ENCODE measurements at regions not wholly inside any gene's neighbourhood (a gene's known extent, or its start where the extent isn't known, plus 50 kb on each side); places are given as distances from the start of the nearest gene placed in this dataset.
"Not testable (repeated sequence)": the region's sequence is repeated elsewhere in the genome, so short reads cannot be mapped to it uniquely, and the experiment has no call there.

DNA sequence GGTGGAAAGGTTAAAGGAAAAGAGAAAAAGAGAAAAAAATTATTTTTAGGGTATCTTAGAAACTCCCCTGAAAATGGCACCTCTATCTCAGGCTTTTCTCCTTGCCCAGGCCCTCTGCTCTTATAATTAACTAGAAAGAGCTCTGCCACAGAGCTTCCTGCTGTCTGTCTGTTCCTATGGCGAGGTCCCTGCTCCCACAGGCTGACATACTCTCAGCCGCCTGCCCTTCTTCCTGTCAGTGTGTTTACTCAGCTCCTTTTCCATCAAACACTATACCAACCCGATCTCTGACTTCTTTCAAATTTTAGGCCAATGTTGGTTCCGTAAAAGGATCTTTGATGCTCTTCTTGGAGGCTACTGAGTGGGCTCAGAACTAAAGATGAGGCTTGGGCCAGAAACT, 482.6 kb downstream of the DMAC1 start:
- Histone ChIP-seq H3K4me3 (no peak overlapping the region), H3K4me1 (no peaks in the 10 kb centered on the region), H3K27ac (no peak overlapping the region), H3K9me3 (peaks cover 9% of the 10 kb centered on the region), H3K36me3 (no peaks in the 10 kb centered on the region), H3K27me3 (no peaks in the 10 kb centered on the region)
- 70% methylated on average over 4 of the region's 4 CpGs for WGBS
- no peak for DNase-seq (ENCODE audit: low spot score in 2 of 2)
- TF ChIP-seq POLR2A (IDR thresholded peaks at IDR 0.05) (no peak), EP300 (IDR thresholded peaks at IDR 0.05) (no peak), POLR2AphosphoS5 (IDR thresholded peaks at IDR 0.05) (no peak)
- TF ChIP-seq, protein P1, sequence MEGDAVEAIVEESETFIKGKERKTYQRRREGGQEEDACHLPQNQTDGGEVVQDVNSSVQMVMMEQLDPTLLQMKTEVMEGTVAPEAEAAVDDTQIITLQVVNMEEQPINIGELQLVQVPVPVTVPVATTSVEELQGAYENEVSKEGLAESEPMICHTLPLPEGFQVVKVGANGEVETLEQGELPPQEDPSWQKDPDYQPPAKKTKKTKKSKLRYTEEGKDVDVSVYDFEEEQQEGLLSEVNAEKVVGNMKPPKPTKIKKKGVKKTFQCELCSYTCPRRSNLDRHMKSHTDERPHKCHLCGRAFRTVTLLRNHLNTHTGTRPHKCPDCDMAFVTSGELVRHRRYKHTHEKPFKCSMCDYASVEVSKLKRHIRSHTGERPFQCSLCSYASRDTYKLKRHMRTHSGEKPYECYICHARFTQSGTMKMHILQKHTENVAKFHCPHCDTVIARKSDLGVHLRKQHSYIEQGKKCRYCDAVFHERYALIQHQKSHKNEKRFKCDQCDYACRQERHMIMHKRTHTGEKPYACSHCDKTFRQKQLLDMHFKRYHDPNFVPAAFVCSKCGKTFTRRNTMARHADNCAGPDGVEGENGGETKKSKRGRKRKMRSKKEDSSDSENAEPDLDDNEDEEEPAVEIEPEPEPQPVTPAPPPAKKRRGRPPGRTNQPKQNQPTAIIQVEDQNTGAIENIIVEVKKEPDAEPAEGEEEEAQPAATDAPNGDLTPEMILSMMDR (IDR thresholded peaks at IDR 0.05) = no peak

DNA sequence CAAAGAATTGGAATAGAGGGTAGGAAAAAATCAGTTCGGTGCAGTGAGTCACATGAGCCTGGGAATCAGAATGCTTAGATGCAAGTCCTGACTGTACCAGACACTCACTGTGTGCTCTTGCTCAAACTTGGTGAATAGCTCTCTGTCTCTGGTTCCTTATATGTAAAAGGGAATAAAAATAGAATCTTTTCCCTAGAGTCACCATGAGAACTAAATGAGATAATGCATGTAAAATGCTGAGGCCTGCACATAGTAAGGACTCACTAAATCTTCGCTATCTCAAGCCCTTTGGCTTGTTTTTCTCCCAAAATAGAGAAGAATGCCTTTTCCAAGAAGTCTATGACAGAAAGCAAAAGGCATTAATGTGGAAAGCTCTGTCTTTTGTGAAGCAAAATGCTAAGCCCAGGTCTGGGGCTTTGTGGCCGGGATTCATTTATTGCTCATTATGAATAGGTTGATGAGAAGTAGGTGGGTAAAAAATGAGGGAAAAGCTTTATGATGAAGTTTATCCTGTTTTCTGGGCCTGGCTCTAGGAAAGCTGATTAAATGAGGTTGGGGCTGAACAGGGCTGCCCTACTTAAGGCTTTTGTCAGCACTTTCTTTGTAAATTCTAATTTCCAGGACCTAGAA, 483.3 kb downstream of the DMAC1 start:
- no peaks in the 10 kb centered on the region for H3K27me3 ChIP-seq
- no peak overlapping the region for H3K4me3 ChIP-seq
- H3K27ac ChIP-seq = no peak overlapping the region
- no peak for TF ChIP-seq POLR2AphosphoS5 (IDR thresholded peaks at IDR 0.05)
- TF ChIP-seq, protein P1 (IDR thresholded peaks at IDR 0.05) = no peak
- TF ChIP-seq POLR2A (IDR thresholded peaks at IDR 0.05) = no peak
- no peak for TF ChIP-seq EP300 (IDR thresholded peaks at IDR 0.05)
- no peak for DNase-seq (ENCODE audit: low spot score in 2 of 2)
- no peaks in the 10 kb centered on the region for H3K4me1 ChIP-seq
- no peaks in the 10 kb centered on the region for H3K36me3 ChIP-seq
- peaks cover 9% of the 10 kb centered on the region for H3K9me3 ChIP-seq
- 61% methylated on average over 3 of the region's 3 CpGs for WGBS

DNA sequence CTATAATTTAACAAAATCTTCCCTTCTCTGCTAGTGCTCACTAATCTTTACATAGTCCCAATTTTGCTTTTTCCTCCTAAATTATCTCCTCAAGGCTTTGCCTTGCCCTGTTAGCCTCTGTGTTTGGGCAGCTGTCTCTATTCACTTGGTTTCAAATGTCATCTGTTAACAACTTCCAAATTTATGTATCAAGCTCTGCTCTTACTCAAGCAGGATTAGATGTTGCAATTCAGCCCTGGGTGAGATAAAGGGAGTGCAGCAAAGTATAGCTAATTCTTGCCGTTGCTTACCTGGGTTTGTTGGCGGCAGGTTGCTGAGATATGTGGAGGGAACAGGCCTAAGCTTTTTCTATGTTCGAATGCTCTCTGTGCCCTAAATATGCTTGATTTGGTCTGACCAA, 483.8 kb downstream of the DMAC1 start:
- Histone ChIP-seq H3K27ac (no peak overlapping the region), H3K9me3 (peaks cover 10% of the 10 kb centered on the region), H3K36me3 (no peaks in the 10 kb centered on the region), H3K4me3 (no peak overlapping the region), H3K4me1 (no peaks in the 10 kb centered on the region), H3K27me3 (no peaks in the 10 kb centered on the region)
- WGBS = 63% methylated on average over 3 of the region's 3 CpGs
- DNase-seq (ENCODE audit: low spot score in 2 of 2) = no peak
- TF ChIP-seq, protein P1 (IDR thresholded peaks at IDR 0.05) = no peak
- TF ChIP-seq POLR2A (IDR thresholded peaks at IDR 0.05) = no peak
- TF ChIP-seq EP300 (IDR thresholded peaks at IDR 0.05) = no peak
- TF ChIP-seq POLR2AphosphoS5 (IDR thresholded peaks at IDR 0.05) = no peak

DNA sequence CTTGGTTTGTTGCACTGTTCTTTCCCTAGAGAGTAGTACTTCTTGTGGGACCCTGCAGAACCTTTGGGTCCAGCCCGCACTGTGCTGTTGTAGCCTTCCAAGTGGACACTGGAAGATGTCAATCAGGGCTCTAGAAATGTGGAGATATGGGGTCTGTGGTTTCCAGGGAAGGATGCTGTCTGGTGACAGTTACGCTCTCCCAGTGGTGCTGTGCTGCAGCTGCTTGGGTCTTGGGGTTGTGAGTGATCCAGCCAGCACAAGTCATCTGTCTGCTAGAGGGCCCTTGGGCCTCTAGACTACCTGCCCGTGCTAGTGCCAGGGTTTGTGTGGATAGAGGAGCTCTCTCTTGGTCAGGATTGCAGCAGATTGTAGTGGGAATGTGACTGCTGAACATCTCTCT, 484.5 kb downstream of the DMAC1 start:
- DNase-seq (ENCODE audit: low spot score in 2 of 2) = no peak
- TF ChIP-seq POLR2A (IDR thresholded peaks at IDR 0.05) (no peak), POLR2AphosphoS5 (IDR thresholded peaks at IDR 0.05) (no peak), EP300 (IDR thresholded peaks at IDR 0.05) (no peak)
- TF ChIP-seq, protein P1 (IDR thresholded peaks at IDR 0.05) = no peak
- Histone ChIP-seq H3K9me3 (peaks cover 17% of the 10 kb centered on the region), H3K27ac (no peak overlapping the region), H3K4me3 (no peak overlapping the region), H3K4me1 (no peaks in the 10 kb centered on the region), H3K36me3 (no peaks in the 10 kb centered on the region), H3K27me3 (no peaks in the 10 kb centered on the region)
- 77% methylated on average over 3 of the region's 3 CpGs for WGBS

DNA sequence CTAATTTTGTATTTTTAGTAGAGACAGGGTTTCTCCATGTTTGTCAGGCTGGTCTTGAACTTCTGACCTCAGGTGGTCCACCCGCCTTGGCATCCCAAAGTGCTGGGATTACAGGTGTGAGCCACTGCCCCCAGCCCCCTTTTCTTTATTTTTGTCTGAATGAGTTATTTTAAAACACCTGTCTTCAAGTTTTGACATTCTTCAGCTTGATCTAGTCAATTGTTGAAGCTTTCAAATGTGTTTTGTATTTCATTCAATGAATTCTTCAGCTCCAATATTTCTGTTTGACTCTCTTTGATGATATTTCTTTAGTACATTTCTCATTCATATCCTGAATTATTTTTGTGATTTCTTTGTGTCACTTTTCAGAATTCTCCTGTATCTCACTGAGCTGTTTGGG, 486.2 kb downstream of the DMAC1 start:
- Histone ChIP-seq H3K4me3 (no peak overlapping the region), H3K9me3 (peaks cover 25% of the 10 kb centered on the region), H3K4me1 (no peaks in the 10 kb centered on the region), H3K27me3 (no peaks in the 10 kb centered on the region), H3K27ac (no peak overlapping the region), H3K36me3 (no peaks in the 10 kb centered on the region)
- TF ChIP-seq EP300 (IDR thresholded peaks at IDR 0.05) (no peak), POLR2A (IDR thresholded peaks at IDR 0.05) (no peak), POLR2AphosphoS5 (IDR thresholded peaks at IDR 0.05) (no peak)
- TF ChIP-seq, protein P1 (IDR thresholded peaks at IDR 0.05) = no peak
- 96% methylated on average over 1 of the region's 1 CpG for WGBS
- DNase-seq (ENCODE audit: low spot score in 2 of 2) = no peak

DNA sequence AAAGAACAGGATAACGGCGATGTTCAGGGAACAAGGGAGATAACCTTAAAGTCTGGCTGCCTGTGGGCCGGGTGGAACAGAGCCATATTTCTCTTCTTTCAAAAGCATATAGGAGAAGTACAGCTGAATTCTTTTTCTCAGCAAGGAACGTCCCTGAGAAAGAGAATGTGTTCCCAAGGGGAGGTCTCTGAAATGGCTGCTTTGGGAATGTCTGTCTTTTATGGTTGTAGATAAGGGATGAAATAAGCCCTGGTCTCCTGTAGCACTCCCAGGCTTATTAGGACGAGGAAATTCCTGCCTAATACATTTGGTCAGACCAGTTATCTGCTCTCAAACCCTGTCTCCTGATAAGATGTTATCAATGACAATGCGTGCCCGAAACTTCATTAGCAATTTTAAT, 490.5 kb downstream of the DMAC1 start:
- H3K9me3 ChIP-seq = peaks cover 25% of the 10 kb centered on the region
- not testable (repeated sequence) for H3K27me3 ChIP-seq; H3K4me1 ChIP-seq; H3K36me3 ChIP-seq; H3K4me3 ChIP-seq; DNase-seq (ENCODE audit: low spot score in 2 of 2); H3K27ac ChIP-seq
- WGBS = 87% methylated on average over 7 of the region's 7 CpGs
